K562 (cell line): ENCODE measurements at regions not wholly inside any gene's neighbourhood (a gene's known extent, or its start where the extent isn't known, plus 50 kb on each side); places are given as distances from the start of the nearest gene placed in this dataset.

Experiments used
- BMI1 ChIP-seq: fragments of 150-350 bp; IDR thresholded peaks from 2 replicates; pipeline ENCODE4 v1.6.1; 2014; ENCODE audit warnings: low read length
- CEBPB ChIP-seq: fragments of 450-650 bp; IDR thresholded peaks from 2 replicates; pipeline ENCODE4 v1.6.1; 2016; ENCODE audit warnings: missing genetic modification characterization, missing compliant biosample characterization
- COPS2 ChIP-seq: fragments of 450-650 bp; conservative IDR thresholded peaks from 2 replicates; pipeline ENCODE4 v1.6.1; 2016; ENCODE audit warnings: mild to moderate bottlenecking, moderate library complexity
- CTCF ChIP-seq, 3 experiments: IDR thresholded peaks in 2 of 3; conservative IDR thresholded peaks in 1 of 3; 2 replicates each; pipeline ENCODE4 v1.5.1; 2011 to 2012; ENCODE audit warnings: low read length in 3 of 3, mild to moderate bottlenecking in 3 of 3, control low read depth in 2 of 3, improper control_type of control experiment in 1 of 3, inconsistent platforms in 1 of 3, low read depth in 1 of 3, mixed read lengths in 1 of 3, moderate library complexity in 1 of 3; ENCODE audit not compliant: insufficient read depth in 2 of 3
- CUX1 ChIP-seq: fragments of 200-800 bp; sonication (Bioruptor generic); IDR thresholded peaks from 2 replicates; pipeline ENCODE4 v1.6.1; 2016; ENCODE audit warnings: missing genetic modification characterization, missing compliant biosample characterization
- ELF2 ChIP-seq: fragments of 250-450 bp; sonication (Bioruptor Pico); IDR thresholded peaks from 2 replicates; pipeline ENCODE4 v1.5.0; 2021; ENCODE audit warnings: mild to moderate bottlenecking
- ETS2 ChIP-seq: IDR thresholded peaks from 2 replicates; pipeline ENCODE4 v1.6.1; 2016; ENCODE audit warnings: borderline replicate concordance, missing genetic modification characterization, mild to moderate bottlenecking, moderate library complexity, missing compliant biosample characterization; ENCODE audit not compliant: poor library complexity, severe bottlenecking
- NFE2L1 ChIP-seq: fragments of 450-650 bp; IDR thresholded peaks from 2 replicates; pipeline ENCODE4 v1.6.1; 2016; ENCODE audit warnings: missing genetic modification characterization, low read depth, mild to moderate bottlenecking, missing compliant biosample characterization, moderate library complexity, borderline replicate concordance
- POLR2A ChIP-seq: fragments of 450-650 bp; conservative IDR thresholded peaks from 2 replicates; pipeline ENCODE4 v1.6.1; 2016
- TSHZ1 ChIP-seq: fragments of 250-450 bp; sonication (Bioruptor Pico); IDR thresholded peaks from 2 replicates; pipeline ENCODE4 v1.4.0; 2020; ENCODE audit warnings: mild to moderate bottlenecking, moderate library complexity
- USF1 ChIP-seq: sonication (generic); formaldehyde crosslinking; IDR thresholded peaks from 2 replicates; pipeline ENCODE4 v1.9.0; 2022; ENCODE audit warnings: mild to moderate bottlenecking, missing genetic modification reagents
- ZBTB8A ChIP-seq: fragments of 450-650 bp; IDR thresholded peaks from 2 replicates; pipeline ENCODE4 v1.6.1; 2018; ENCODE audit warnings: mild to moderate bottlenecking, moderate library complexity; ENCODE audit not compliant: partially characterized antibody
- ZNF347 ChIP-seq: fragments of 450-650 bp; formaldehyde crosslinking; IDR thresholded peaks from 2 replicates; pipeline ENCODE4 v1.4.0; 2020; ENCODE audit warnings: low read depth, mild to moderate bottlenecking, moderate library complexity

GRCh38 chr4:176618138-176618537 is 174.6 kb downstream of the VEGFC start:
- TF ChIP-seq COPS2: no peak
- no peak for TF ChIP-seq USF1 (CRISPR knock-in tag)
- TF ChIP-seq ELF2 (CRISPR knock-in tag): no peak
- no peak for TF ChIP-seq ZBTB8A
- no peak for TF ChIP-seq ZNF347 (CRISPR knock-in tag)
- TF ChIP-seq CUX1: no peak
- TF ChIP-seq BMI1: no peak
- no peak for TF ChIP-seq POLR2A
- TF ChIP-seq NFE2L1: no peak
- no peak for TF ChIP-seq TSHZ1
- no peak for TF ChIP-seq CEBPB (tag)
- no peak for TF ChIP-seq ETS2
- no peak for TF ChIP-seq CTCF (IDR thresholded peaks at IDR 0.05 in 2 of 3, conservative IDR thresholded peaks at IDR 0.05 in 1 of 3; ENCODE audit: insufficient read depth in 2 of 3, low read depth in 1 of 3, low read length in 3 of 3)
